ENCODE measurements at regions not wholly inside any gene's neighbourhood (a gene's known extent, or its start where the extent isn't known, plus 50 kb on each side); places are given as distances from the start of the nearest gene placed in this dataset.

GRCh38 chr2:126177479-126177878 lies 478.5 kb upstream of the GYPC start:
- H3K9ac ChIP-seq (ENCODE audit: low read length in 3 of 3) = no peak overlapping the region
- no peaks in the 10 kb centered on the region for H3K36me3 ChIP-seq (ENCODE audit: control insufficient read depth in 2 of 3, insufficient read depth in 3 of 3, low read length in 3 of 3)
- no peak overlapping the region for H3K4me3 ChIP-seq (ENCODE audit: low read length in 3 of 3)
- no peak for TF ChIP-seq CTCF (IDR thresholded peaks at IDR 0.05; ENCODE audit: borderline replicate concordance, extremely low read depth, insufficient read depth)
- DNase-seq (no peak), FAIRE-seq (no peak)
- no peaks in the 10 kb centered on the region for H3K27me3 ChIP-seq (ENCODE audit: control insufficient read depth, insufficient read depth, low read length)
- H3K4me1 ChIP-seq (ENCODE audit: control insufficient read depth in 2 of 3, insufficient read depth in 2 of 3, low read depth in 1 of 3, low read length in 3 of 3) = no peaks in the 10 kb centered on the region
- H3K9me3 ChIP-seq (ENCODE audit: control insufficient read depth in 2 of 3, insufficient read depth in 1 of 3, low read length in 3 of 3) = no peaks in the 10 kb centered on the region
- intact Hi-C loops (cut with DNase I) = no loop called here
- no peak overlapping the region for H3K27ac ChIP-seq (ENCODE audit: low read depth in 2 of 2, low read length in 2 of 2)

DNA sequence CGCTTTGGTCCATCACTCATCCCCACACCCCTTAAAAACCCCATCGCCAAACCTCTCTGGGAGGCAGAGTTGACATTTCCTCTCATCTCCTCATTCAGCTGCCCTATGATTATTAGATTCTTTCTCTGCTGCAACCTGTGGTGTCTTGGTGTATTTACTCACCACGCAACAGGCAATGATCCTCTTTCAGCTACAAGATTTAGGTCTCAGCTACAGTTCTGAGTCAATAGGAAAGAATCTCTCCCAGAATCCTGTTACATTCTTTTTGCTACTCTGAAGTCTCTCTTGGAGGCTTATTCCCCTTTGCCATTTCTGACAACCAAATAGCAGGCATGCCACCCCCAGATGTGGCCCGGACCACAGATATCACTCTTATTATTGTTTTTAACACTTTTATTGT lies 468.3 kb upstream of the GYPC start:
- intact Hi-C loops (cut with DNase I) = no loop called here
- Histone ChIP-seq H3K36me3 (ENCODE audit: control insufficient read depth in 2 of 3, insufficient read depth in 3 of 3, low read length in 3 of 3) (no peaks in the 10 kb centered on the region), H3K9ac (ENCODE audit: low read length in 3 of 3) (no peak overlapping the region), H3K27ac (ENCODE audit: low read depth in 2 of 2, low read length in 2 of 2) (no peak overlapping the region), H3K4me1 (ENCODE audit: control insufficient read depth in 2 of 3, insufficient read depth in 2 of 3, low read depth in 1 of 3, low read length in 3 of 3) (no peaks in the 10 kb centered on the region), H3K9me3 (ENCODE audit: control insufficient read depth in 2 of 3, insufficient read depth in 1 of 3, low read length in 3 of 3) (no peaks in the 10 kb centered on the region), H3K4me3 (ENCODE audit: low read length in 3 of 3) (no peak overlapping the region), H3K27me3 (ENCODE audit: control insufficient read depth, insufficient read depth, low read length) (no peaks in the 10 kb centered on the region)
- FAIRE-seq = no peak
- no peak for TF ChIP-seq CTCF (IDR thresholded peaks at IDR 0.05; ENCODE audit: borderline replicate concordance, extremely low read depth, insufficient read depth)
- no peak for DNase-seq

DNA sequence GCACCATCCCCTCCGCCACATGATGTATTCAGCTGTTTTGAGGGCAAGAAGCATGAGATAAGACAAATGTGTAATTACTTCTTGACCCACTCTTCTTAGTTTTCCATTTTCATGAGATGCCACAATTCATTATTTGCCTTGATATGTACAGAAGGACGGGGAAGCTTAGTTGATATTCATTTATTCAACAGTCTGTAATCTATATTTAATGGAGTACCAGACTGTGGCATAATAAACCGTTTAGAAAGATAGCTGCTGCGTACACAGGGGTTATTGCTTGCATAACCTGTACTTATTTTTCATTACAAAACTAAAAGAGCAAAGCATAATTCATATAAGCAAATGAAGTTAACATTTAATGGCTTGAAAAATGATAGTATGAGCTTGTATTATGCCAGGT lies 466.4 kb upstream of the GYPC start:
- no peak overlapping the region for H3K4me3 ChIP-seq (ENCODE audit: low read length in 3 of 3)
- DNase-seq (no peak), FAIRE-seq (no peak)
- TF ChIP-seq CTCF (IDR thresholded peaks at IDR 0.05; ENCODE audit: borderline replicate concordance, extremely low read depth, insufficient read depth) = no peak
- H3K36me3 ChIP-seq (ENCODE audit: control insufficient read depth in 2 of 3, insufficient read depth in 3 of 3, low read length in 3 of 3) = no peaks in the 10 kb centered on the region
- H3K27me3 ChIP-seq (ENCODE audit: control insufficient read depth, insufficient read depth, low read length) = no peaks in the 10 kb centered on the region
- H3K27ac ChIP-seq (ENCODE audit: low read depth in 2 of 2, low read length in 2 of 2) = no peak overlapping the region
- H3K9ac ChIP-seq (ENCODE audit: low read length in 3 of 3) = no peak overlapping the region
- H3K9me3 ChIP-seq (ENCODE audit: control insufficient read depth in 2 of 3, insufficient read depth in 1 of 3, low read length in 3 of 3) = no peaks in the 10 kb centered on the region
- no peaks in the 10 kb centered on the region for H3K4me1 ChIP-seq (ENCODE audit: control insufficient read depth in 2 of 3, insufficient read depth in 2 of 3, low read depth in 1 of 3, low read length in 3 of 3)
- intact Hi-C loops (cut with DNase I) = no loop called here

GRCh38 chr2:126200538-126200937 lies 455.4 kb upstream of the GYPC start:
- no peaks in the 10 kb centered on the region for H3K36me3 ChIP-seq (ENCODE audit: control insufficient read depth in 2 of 3, insufficient read depth in 3 of 3, low read length in 3 of 3)
- H3K9ac ChIP-seq (ENCODE audit: low read length in 3 of 3) = no peak overlapping the region
- no peak overlapping the region for H3K27ac ChIP-seq (ENCODE audit: low read depth in 2 of 2, low read length in 2 of 2)
- FAIRE-seq (no peak), DNase-seq (no peak)
- intact Hi-C loops (cut with DNase I) = no loop called here
- no peak overlapping the region for H3K4me3 ChIP-seq (ENCODE audit: low read length in 3 of 3)
- TF ChIP-seq CTCF (IDR thresholded peaks at IDR 0.05; ENCODE audit: borderline replicate concordance, extremely low read depth, insufficient read depth) = no peak
- H3K4me1 ChIP-seq (ENCODE audit: control insufficient read depth in 2 of 3, insufficient read depth in 2 of 3, low read depth in 1 of 3, low read length in 3 of 3) = peaks cover 0 to 4% (median 0%) of the 10 kb centered on the region in 3 donors
- H3K9me3 ChIP-seq (ENCODE audit: control insufficient read depth in 2 of 3, insufficient read depth in 1 of 3, low read length in 3 of 3) = no peaks in the 10 kb centered on the region
- no peaks in the 10 kb centered on the region for H3K27me3 ChIP-seq (ENCODE audit: control insufficient read depth, insufficient read depth, low read length)
